Fibroblast of the conjunctiva (primary cell): ENCODE measurements at regions not wholly inside any gene's neighbourhood (a gene's known extent, or its start where the extent isn't known, plus 50 kb on each side); places are given as distances from the start of the nearest gene placed in this dataset.
"Not testable (repeated sequence)": the region's sequence is repeated elsewhere in the genome, so short reads cannot be mapped to it uniquely, and the experiment has no call there.

ENCODE experiments used
- DNase-seq: peaks from one replicate; pipeline ENCODE4 v3.0.0-alpha.2; 2010; ENCODE audit warnings: low read depth

- DNase-seq = no peak
Observed at GRCh38 chr11:122441666-122442035, 213.9 kb upstream of the UBASH3B start.

DNA sequence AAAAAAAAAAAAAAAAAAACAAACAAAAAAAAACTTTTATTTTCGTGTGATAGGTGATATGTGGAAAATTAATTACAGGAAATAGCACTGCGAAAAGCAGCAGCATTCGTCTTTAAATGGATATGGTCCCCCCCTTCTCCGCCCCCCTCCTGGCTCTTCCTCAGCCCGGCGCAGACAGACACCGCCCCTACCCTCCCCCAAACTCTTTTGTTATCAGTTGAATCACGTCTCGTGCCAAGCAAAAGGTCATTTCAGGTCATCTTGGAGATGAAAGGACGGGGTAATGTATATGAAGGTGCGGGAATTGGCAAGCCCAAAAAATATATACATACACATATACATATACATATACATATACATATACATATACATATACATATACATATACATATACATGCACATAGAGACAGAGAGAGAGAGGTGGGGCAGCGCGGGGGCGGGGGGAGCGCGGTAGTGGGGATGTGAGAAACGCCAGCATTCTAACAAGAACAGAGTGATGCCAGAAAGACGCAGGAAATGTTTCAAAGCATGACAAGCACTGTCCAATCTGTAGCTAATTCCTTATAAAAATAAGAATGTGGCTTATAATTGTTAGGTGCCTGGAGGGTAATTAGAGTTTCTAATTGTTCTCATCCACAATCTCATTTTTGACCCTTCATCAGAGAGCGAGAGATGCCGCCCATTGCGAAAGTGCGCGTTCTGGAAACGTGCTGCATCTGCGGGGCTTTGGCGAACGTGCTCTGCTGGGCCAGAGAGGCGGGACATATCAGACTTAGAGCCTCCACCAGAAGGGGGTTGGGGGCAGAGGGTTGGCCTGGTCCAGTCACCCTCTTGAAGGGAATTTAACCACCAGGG is 214.5 kb upstream of the UBASH3B start:
- no peak for DNase-seq

GRCh38 chr11:122439866-122440810 is 215.4 kb upstream of the UBASH3B start:
- DNase-seq = peak; percentile 63

- DNase-seq = no peak
Observed at GRCh38 chr11:122436188-122436555, 219.3 kb upstream of the UBASH3B start.

DNA sequence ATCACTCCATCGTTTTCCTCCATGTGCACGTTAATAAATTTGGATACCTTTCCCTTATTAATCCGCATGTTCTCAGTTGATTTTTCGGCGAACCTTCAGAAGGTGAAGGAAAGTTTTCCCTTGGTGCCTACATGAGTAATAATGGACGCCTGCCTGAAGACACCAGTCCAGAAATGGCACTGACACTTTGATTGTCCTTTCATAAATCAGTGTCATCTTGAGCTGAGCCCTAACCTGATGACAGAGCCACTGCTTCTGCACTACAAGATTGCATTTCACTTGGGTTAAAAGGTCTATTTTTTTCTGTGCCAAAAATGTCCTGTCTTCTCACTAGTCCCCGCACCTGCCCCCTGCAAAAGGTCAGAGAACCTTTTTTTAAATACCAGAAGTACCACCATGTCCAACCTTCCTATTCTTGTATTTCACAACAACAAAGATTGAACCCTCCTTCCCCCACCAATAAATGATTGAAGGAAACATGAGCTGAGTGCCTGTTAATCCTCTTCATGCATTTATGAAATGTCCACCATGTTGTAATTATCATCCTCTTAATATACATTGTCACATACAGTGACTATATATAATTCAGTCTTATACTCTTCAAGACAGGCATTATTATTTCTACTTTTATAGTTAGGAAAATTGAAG is 219.9 kb upstream of the UBASH3B start:
- DNase-seq = no peak

- no peak for DNase-seq
Observed at GRCh38 chr11:122434786-122435185, 220.7 kb upstream of the UBASH3B start.

DNA sequence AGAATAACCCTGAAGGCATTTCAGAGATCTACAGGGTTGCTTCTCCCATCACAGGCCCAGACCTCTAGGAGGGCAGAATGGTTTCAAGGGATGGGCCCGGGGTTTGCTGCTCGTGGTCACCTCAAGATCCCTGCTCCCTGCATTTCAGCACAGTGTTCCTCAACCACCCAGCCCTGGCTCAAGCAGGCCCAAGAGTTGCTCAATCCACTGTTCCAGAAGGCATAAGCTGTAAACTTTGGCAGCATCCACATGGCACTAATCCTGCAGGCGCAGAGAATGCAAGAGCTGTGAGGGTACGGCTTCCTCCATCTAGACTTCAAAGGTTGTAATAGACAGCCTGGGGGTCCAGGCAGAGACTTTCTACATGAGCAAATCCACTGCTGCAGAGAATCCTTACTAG is 225.0 kb upstream of the UBASH3B start:
- no peak for DNase-seq

DNA sequence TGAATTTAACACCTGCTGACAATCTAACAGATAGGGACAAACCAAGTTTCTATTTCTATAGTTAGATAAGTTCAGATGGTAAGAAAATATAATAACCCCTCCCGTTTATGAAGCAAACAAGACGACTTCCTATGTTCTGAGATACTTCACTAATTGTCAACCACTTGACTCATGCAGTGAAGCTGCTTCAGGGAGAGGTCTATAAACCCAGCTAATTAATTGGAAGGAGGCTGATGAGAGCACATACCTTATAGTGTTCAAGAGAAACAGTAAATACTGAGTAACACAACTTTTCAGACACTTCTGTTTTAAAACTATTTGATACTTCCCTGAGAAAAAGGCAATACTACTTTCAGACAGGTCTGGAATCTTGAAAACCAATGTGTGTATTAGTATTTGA is 229.4 kb upstream of the UBASH3B start:
- no peak for DNase-seq

- no peak for DNase-seq
Observed at GRCh38 chr11:122424636-122425035, 230.9 kb upstream of the UBASH3B start.

- no peak for DNase-seq
Observed at GRCh38 chr11:122423886-122424285, 231.6 kb upstream of the UBASH3B start.

- DNase-seq = no peak
Observed at GRCh38 chr11:122423273-122423672, 232.2 kb upstream of the UBASH3B start.

GRCh38 chr11:122422682-122423081 is 232.8 kb upstream of the UBASH3B start:
- DNase-seq = no peak

GRCh38 chr11:122421702-122422101 is 233.8 kb upstream of the UBASH3B start:
- no peak for DNase-seq

DNA sequence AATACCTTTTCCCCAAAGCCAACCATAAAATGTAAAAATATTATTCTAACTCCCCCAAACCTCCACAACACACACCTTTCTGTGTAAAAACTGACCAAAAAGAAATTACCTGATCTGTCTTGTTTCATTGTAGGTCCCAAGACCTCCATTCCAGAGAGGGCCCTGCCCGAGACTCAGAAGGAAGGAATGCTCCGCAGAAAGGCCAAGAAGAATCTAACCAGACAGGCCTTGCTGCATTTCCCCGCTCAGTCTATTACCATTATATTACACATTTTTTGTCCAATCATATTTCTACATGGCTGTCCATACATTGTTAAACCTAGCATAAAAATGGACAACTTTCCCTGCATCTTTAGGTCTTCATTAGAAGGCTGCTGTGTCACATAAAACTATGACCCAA is 237.5 kb upstream of the UBASH3B start:
- no peak for DNase-seq

GRCh38 chr11:122414406-122415018 is 241.0 kb upstream of the UBASH3B start:
- DNase-seq = no peak

DNA sequence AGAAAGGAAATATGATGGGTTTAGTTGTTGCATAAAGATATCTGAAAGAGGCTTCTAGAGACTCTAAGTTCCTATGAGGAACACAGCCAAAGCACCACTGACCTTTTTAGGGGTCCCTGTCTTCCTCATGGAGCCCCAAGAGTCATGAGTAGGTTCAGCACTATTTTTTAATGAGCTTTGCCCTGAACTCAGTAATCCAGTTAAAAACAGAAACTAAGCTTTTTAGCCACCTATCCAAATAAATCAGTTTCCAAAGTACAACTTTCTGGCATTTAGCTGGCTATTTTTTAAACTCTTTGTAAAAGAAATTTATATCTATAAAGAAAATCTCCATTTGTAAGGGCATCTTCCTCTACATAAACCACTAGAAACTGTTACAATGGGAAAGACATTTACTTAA is 241.8 kb upstream of the UBASH3B start:
- DNase-seq = no peak

GRCh38 chr11:122412581-122412980 is 242.9 kb upstream of the UBASH3B start:
- DNase-seq = no peak

GRCh38 chr11:122406466-122406865 is 249.1 kb upstream of the UBASH3B start:
- DNase-seq = no peak

DNA sequence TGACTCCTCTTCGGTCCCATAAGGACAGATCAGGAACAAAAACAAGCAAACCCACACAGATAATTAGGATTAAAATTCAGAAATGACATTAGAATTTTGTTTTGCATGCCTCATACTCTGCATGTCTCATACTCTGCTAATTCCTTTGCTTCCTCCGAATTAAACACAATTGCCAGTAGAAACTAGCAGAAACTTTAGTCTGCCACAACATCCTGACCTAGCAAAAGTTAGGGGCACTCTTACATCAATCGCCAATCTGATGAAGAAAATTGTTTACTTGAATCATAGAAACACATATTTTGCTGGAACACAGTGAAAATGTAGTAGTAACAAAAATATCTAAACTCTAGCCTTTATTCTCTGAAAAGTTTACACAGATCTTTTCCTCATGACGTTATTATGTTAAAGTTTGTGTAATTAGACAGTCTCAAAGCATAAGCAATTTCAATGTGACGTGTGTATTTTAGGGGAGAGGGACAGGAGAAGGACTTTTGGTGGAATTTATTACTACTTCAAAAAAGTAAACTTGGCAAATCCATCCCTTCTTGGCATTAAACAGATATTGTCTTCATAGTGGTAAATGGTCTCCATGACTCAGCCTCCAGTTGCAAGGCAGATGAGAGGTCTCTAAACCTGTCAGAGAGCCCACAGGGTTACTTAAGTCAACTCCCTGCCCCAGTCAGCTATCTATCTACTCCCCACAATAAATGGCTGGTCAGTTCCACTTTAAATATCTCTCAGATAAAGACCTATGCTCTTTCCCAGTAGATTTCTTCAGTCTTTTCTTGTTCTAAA is 249.8 kb upstream of the UBASH3B start:
- DNase-seq = no peak

- no peak for DNase-seq
Observed at GRCh38 chr11:122404571-122404970, 251.0 kb upstream of the UBASH3B start.

DNA sequence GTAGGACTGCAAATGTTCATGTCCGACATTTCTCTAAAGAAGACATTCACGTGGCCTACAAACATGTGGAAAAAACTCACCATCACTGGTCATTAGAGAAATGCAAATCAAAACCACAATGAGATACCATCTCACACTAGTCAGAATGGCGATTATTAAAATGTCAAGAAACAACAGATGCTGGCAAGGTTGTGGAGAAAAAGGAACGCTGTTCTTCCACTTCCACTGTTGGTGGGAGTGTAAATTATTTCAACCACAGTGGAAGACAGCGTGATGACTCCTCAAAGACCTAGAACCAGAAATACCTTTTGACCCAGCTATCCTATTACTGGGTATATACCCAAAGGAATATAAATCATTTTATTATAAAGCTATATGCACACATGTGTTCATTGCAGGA is 253.9 kb upstream of the UBASH3B start:
- DNase-seq = not testable (repeated sequence)
